Hepatocyte (in vitro differentiated cells): ENCODE measurements at regions not wholly inside any gene's neighbourhood (a gene's known extent, or its start where the extent isn't known, plus 50 kb on each side); places are given as distances from the start of the nearest gene placed in this dataset.

Experiments
- DNase-seq: peaks from one replicate; pipeline ENCODE4 v3.0.0-alpha.2; 2016; ENCODE audit warnings: low spot score
- H2AFZ ChIP-seq: fragments of 200-600 bp; sonication (generic); 2 replicates; pipeline ENCODE4 v1.6.0; 2016; ENCODE audit warnings: antibody characterized with exemption, mild to moderate bottlenecking
- H3K27ac ChIP-seq: fragments of 200-600 bp; sonication (generic); 2 replicates; pipeline ENCODE4 v1.5.1; 2016; ENCODE audit warnings: mild to moderate bottlenecking
- H3K27me3 ChIP-seq: fragments of 200-600 bp; sonication (generic); 2 replicates; pipeline ENCODE4 v1.6.1; 2016
- H3K36me3 ChIP-seq: fragments of 200-600 bp; sonication (generic); replicated peaks from 2 replicates; pipeline ENCODE4 v1.5.1; 2016; ENCODE audit warnings: low read depth; ENCODE audit not compliant: insufficient read depth
- H3K4me1 ChIP-seq: fragments of 200-600 bp; sonication (generic); 2 replicates; pipeline ENCODE4 v1.5.1; 2016; ENCODE audit warnings: mild to moderate bottlenecking, moderate library complexity; ENCODE audit not compliant: insufficient read depth
- H3K4me2 ChIP-seq: fragments of 200-600 bp; sonication (generic); 2 replicates; pipeline ENCODE4 v1.6.0; 2016
- H3K4me3 ChIP-seq: fragments of 200-600 bp; sonication (generic); 2 replicates; pipeline ENCODE4 v1.5.1; 2016; ENCODE audit warnings: mild to moderate bottlenecking
- H3K79me2 ChIP-seq: fragments of 200-600 bp; sonication (generic); 2 replicates; pipeline ENCODE4 v1.6.0; 2017; ENCODE audit warnings: mild to moderate bottlenecking
- H3K9me2 ChIP-seq: fragments of 200-600 bp; sonication (generic); replicated peaks from 2 replicates; pipeline ENCODE4 v1.6.0; 2017; ENCODE audit warnings: mild to moderate bottlenecking; ENCODE audit not compliant: insufficient read depth
- H3K9me3 ChIP-seq: fragments of 200-600 bp; sonication (generic); 2 replicates; pipeline ENCODE4 v1.5.1; 2016; ENCODE audit warnings: low read depth, mild to moderate bottlenecking
- H4K20me1 ChIP-seq: fragments of 200-600 bp; sonication (generic); 2 replicates; pipeline ENCODE4 v1.6.0; 2016; ENCODE audit warnings: mild to moderate bottlenecking; ENCODE audit not compliant: insufficient read depth, poor library complexity, severe bottlenecking
- EZH2 ChIP-seq: fragments of 200-600 bp; sonication (generic); IDR thresholded peaks from 2 replicates; pipeline ENCODE4 v1.6.1; 2016; ENCODE audit warnings: antibody characterized with exemption, mild to moderate bottlenecking, borderline replicate concordance
- EZH2phosphoT487 ChIP-seq: fragments of 200-600 bp; sonication (generic); IDR thresholded peaks from one replicate; pipeline ENCODE4 v1.6.1; 2018; ENCODE audit warnings: antibody characterized with exemption, mild to moderate bottlenecking, low read depth, moderate library complexity; ENCODE audit not compliant: unreplicated experiment, severe bottlenecking
- WGBS: methylation state at CpG from one replicate; pipeline ENCODE4 v1.1.6; 2016; ENCODE audit warnings: low lambda C conversion rate; ENCODE audit errors: missing lambda C conversion rate; 5-methylcytosine and 5-hydroxymethylcytosine counted together
- TF ChIP-seq, protein P1 (sequence below): fragments of 200-600 bp; sonication (generic); IDR thresholded peaks from 2 replicates; pipeline ENCODE4 v1.5.1; 2016; ENCODE audit warnings: antibody characterized with exemption, mild to moderate bottlenecking; ENCODE audit not compliant: poor library complexity

DNA sequence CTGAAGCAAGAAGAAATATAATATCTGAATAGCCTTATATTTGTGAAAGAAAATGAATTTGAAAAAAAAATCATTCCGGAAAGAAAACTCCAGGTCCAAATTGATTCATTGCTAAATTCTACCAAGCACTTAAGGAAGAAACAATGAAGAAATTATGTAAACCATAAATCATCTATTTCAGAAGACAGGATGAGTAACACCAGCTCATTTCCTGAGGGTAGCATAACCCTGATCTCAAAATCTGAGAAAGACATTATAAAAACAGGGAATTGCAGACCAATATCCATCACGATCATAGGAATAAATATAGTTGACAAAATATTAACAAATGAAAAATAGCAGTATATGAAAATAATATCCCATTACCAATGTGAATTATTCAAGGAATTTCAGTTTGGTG, 70.1 kb upstream of the RAB18 start:
- Histone ChIP-seq H3K79me2 (no peaks in the 10 kb centered on the region), H3K9me3 (no peaks in the 10 kb centered on the region), H3K27me3 (no peaks in the 10 kb centered on the region), H3K4me3 (no peak overlapping the region), H3K4me1 (no peaks in the 10 kb centered on the region), H3K9me2 (no peaks in the 10 kb centered on the region), H3K36me3 (no peaks in the 10 kb centered on the region), H3K4me2 (no peak overlapping the region), H2AFZ (no peak overlapping the region), H3K27ac (no peak overlapping the region), H4K20me1 (no peaks in the 10 kb centered on the region)
- TF ChIP-seq EZH2: no peak
- WGBS: 96% methylated on average over 2 of the region's 2 CpGs
- no peak for DNase-seq

DNA sequence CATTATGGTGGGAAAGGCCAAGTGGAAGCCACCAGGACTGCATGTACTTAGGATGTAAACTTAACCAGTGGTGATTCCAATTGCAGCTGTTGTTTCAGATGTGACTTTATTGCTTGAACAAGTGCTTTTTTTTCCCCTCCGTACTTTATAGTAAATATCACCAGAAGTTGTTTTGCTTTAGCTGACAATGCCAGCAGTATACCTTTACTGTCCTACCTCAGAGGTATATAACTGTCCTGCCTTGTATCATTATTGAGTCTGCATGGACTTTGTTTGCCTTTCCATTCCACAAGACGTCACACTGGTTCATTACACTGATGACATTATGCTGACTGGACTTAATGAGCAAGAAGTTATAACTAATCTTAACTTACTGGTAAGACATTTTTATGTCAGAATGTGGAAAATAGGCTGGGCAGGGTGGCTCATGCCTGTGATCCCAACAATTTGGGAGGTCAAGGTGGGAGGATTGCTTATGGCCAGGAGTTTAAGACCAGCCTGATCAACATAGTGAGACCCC, 77.1 kb upstream of the RAB18 start:
- DNase-seq: no peak
- Histone ChIP-seq H3K4me2 (no peak overlapping the region), H4K20me1 (no peaks in the 10 kb centered on the region), H3K9me3 (no peaks in the 10 kb centered on the region), H3K36me3 (no peaks in the 10 kb centered on the region), H3K27ac (no peak overlapping the region), H3K9me2 (no peaks in the 10 kb centered on the region), H3K4me3 (no peak overlapping the region), H3K4me1 (no peaks in the 10 kb centered on the region), H3K79me2 (no peaks in the 10 kb centered on the region), H2AFZ (no peak overlapping the region), H3K27me3 (no peaks in the 10 kb centered on the region)
- TF ChIP-seq, protein P1, sequence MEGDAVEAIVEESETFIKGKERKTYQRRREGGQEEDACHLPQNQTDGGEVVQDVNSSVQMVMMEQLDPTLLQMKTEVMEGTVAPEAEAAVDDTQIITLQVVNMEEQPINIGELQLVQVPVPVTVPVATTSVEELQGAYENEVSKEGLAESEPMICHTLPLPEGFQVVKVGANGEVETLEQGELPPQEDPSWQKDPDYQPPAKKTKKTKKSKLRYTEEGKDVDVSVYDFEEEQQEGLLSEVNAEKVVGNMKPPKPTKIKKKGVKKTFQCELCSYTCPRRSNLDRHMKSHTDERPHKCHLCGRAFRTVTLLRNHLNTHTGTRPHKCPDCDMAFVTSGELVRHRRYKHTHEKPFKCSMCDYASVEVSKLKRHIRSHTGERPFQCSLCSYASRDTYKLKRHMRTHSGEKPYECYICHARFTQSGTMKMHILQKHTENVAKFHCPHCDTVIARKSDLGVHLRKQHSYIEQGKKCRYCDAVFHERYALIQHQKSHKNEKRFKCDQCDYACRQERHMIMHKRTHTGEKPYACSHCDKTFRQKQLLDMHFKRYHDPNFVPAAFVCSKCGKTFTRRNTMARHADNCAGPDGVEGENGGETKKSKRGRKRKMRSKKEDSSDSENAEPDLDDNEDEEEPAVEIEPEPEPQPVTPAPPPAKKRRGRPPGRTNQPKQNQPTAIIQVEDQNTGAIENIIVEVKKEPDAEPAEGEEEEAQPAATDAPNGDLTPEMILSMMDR: no peak
- TF ChIP-seq EZH2 (no peak), EZH2phosphoT487 (no peak)
- WGBS: 65% methylated on average over 2 of the region's 2 CpGs

DNA sequence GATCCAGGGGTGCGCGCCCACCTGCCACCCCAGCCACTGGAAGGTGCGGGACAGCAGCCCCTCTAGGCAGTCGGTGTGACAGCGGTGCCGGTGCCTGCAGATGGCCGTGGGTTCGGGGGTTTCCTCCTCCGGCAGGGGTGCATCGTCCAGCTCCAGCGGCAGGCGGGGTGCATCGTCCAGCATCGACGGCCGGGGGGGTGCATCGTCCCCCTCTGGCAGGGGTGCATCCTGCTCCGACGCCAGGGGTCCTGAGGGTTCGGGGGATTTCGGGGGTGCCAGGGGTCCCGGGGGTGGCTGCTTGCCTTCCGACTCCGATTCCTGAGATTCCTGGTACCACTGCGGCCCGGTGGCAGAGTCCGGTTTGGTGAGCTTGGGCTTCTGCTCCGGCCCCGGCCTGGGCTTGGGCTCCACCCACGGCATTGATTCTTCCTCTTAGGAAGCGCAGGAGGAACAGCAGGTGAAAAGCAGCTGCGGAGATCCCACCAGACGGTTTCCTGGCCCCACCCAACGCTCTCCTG, 90.2 kb upstream of the RAB18 start:
- no peak overlapping the region for H3K27ac ChIP-seq
- DNase-seq: no peak
- TF ChIP-seq, protein P1: no peak
- TF ChIP-seq EZH2phosphoT487 (no peak), EZH2 (no peak)
- no peaks in the 10 kb centered on the region for H3K9me2 ChIP-seq
- H2AFZ ChIP-seq: no peak overlapping the region
- H3K4me1 ChIP-seq: no peaks in the 10 kb centered on the region
- no peaks in the 10 kb centered on the region for H3K27me3 ChIP-seq
- no peaks in the 10 kb centered on the region for H3K36me3 ChIP-seq
- H3K79me2 ChIP-seq: no peaks in the 10 kb centered on the region
- H4K20me1 ChIP-seq: no peaks in the 10 kb centered on the region
- 92% methylated on average over 13 of the region's 34 CpGs for WGBS
- H3K9me3 ChIP-seq: no peaks in the 10 kb centered on the region
- H3K4me3 ChIP-seq: no peak overlapping the region
- H3K4me2 ChIP-seq: no peak overlapping the region

DNA sequence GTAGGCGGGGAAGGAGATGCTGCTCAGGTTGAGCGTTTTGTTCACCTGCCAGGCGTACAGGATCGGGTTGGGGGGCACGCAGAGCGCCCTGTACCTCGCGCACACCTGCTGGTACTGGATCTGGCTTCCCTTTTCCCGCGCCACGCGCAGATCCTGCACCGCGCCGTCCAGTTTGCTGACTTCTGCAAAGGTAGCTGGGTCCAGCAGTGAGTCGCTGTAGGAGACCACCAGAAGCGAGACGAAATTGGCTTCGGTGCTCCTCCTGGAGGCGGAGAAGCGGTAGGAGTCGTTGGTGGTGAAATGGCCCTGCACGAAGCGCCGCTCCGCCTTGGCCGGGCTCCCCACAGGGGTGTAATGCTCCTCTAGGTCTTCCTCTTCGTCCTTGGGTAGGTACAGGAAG, 90.7 kb upstream of the RAB18 start:
- Histone ChIP-seq H3K27me3 (no peaks in the 10 kb centered on the region), H3K36me3 (no peaks in the 10 kb centered on the region), H3K9me3 (no peaks in the 10 kb centered on the region), H3K4me2 (no peak overlapping the region), H4K20me1 (no peaks in the 10 kb centered on the region), H3K4me3 (no peak overlapping the region), H2AFZ (no peak overlapping the region), H3K79me2 (no peaks in the 10 kb centered on the region), H3K9me2 (no peaks in the 10 kb centered on the region), H3K27ac (no peak overlapping the region), H3K4me1 (no peaks in the 10 kb centered on the region)
- 97% methylated on average over 28 of the region's 28 CpGs for WGBS
- TF ChIP-seq EZH2phosphoT487: no peak
- TF ChIP-seq, protein P1: no peak
- TF ChIP-seq EZH2: no peak
- DNase-seq: no peak
